Endothelial cell of umbilical vein (primary cell): ENCODE measurements at regions not wholly inside any gene's neighbourhood (a gene's known extent, or its start where the extent isn't known, plus 50 kb on each side); places are given as distances from the start of the nearest gene placed in this dataset.

Experiments used
- BruUV-seq: library from RNA; stranded (reverse); fragments of 400-500 nt; replicated peaks from 2 replicates; lab custom pipeline; 2021; lab: Mats Ljungman, UMichigan
- CTCF ChIA-PET: fragments of 300-600, 350-600 bp; sonication (Branson Sonifier 250); formaldehyde crosslinking; loops from one replicate; lab custom pipeline; 2021; ENCODE audit warnings: antibody characterized with exemption, inconsistent platforms; lab: Charles Lee
- POLR2A ChIA-PET: fragments of 300-600, 350-600 bp; sonication (Branson Sonifier 250); formaldehyde crosslinking; loops from one replicate; lab custom pipeline; 2021; ENCODE audit warnings: antibody characterized with exemption, inconsistent platforms; lab: Charles Lee
- DNase-seq: peaks from one replicate; pipeline ENCODE4 v3.0.0-alpha.2; 2011; ENCODE audit warnings: low read depth, low spot score
- FAIRE-seq: peaks from 2 replicates; lab custom pipeline; 2011; peaks lifted over from hg19 to GRCh38; lab: Jason Lieb, UNC
- H2AFZ ChIP-seq: 2 replicates; pipeline ENCODE4 v1.6.0; 2012; ENCODE audit warnings: low read depth, low read length, control low read depth, inconsistent platforms
- H3K27ac ChIP-seq: 2 replicates; pipeline ENCODE4 v1.5.1; 2011; ENCODE audit warnings: low read depth, mild to moderate bottlenecking, control low read depth, low read length, moderate library complexity; ENCODE audit not compliant: insufficient read depth
- H3K27me3 ChIP-seq, 2 experiments: 2 replicates each; pipeline versions ENCODE4 v1.6.0 to v1.6.1; 2011; ENCODE audit warnings: low read length in 2 of 2, mixed read lengths in 1 of 2; ENCODE audit not compliant: control insufficient read depth in 2 of 2, insufficient read depth in 2 of 2
- H3K36me3 ChIP-seq, 2 experiments: 2 replicates in 1 of 2; 3 replicates in 1 of 2; pipeline ENCODE4 v1.5.1; 2011; ENCODE audit warnings: low read length in 2 of 2, mild to moderate bottlenecking in 1 of 2, moderate library complexity in 1 of 2; ENCODE audit not compliant: control insufficient read depth in 2 of 2, insufficient read depth in 2 of 2; ENCODE audit errors: extremely low read depth in 1 of 2
- H3K4me1 ChIP-seq: 3 replicates; pipeline ENCODE4 v1.5.1; 2011; ENCODE audit warnings: mild to moderate bottlenecking, low read length; ENCODE audit not compliant: control insufficient read depth, insufficient read depth; ENCODE audit errors: extremely low read depth
- H3K4me2 ChIP-seq: 2 replicates; pipeline ENCODE4 v1.6.1; 2011; ENCODE audit warnings: low read length, control low read depth, mixed read lengths; ENCODE audit not compliant: insufficient read depth
- H3K4me3 ChIP-seq, 3 experiments: fragments of 200-600 bp in 1 of 3; sonication (generic), shearing (Covaris generic) in 1 of 3; replicated peaks in 1 of 3; 2 replicates each; pipeline ENCODE4 v1.5.1; 2011 to 2016; ENCODE audit warnings: control low read depth in 3 of 3, low read length in 3 of 3, mild to moderate bottlenecking in 2 of 3, inconsistent platforms in 1 of 3, low read depth in 1 of 3, moderate library complexity in 1 of 3; ENCODE audit not compliant: insufficient read depth in 1 of 3
- H3K79me2 ChIP-seq: 2 replicates; pipeline ENCODE4 v1.6.0; 2012; ENCODE audit warnings: low read length, inconsistent platforms; ENCODE audit not compliant: control insufficient read depth, insufficient read depth
- H3K9ac ChIP-seq: replicated peaks from 2 replicates; pipeline ENCODE3; 2011; ENCODE audit warnings: low read length, control low read depth; ENCODE audit not compliant: insufficient read depth; ENCODE audit errors: extremely low read depth
- H3K9me1 ChIP-seq: replicated peaks from 3 replicates; pipeline ENCODE4 v1.6.0; 2011; ENCODE audit warnings: mild to moderate bottlenecking, low read length; ENCODE audit not compliant: control insufficient read depth, insufficient read depth; ENCODE audit errors: extremely low read depth
- H3K9me3 ChIP-seq: replicated peaks from 2 replicates; pipeline ENCODE4 v1.5.1; 2012; ENCODE audit warnings: low read length, inconsistent platforms; ENCODE audit not compliant: control insufficient read depth, insufficient read depth
- H4K20me1 ChIP-seq: replicated peaks from 2 replicates; pipeline ENCODE3; 2011; ENCODE audit warnings: mild to moderate bottlenecking, low read length; ENCODE audit not compliant: control insufficient read depth, insufficient read depth; ENCODE audit errors: extremely low read depth
- CTCF ChIP-seq, 2 donors: IDR thresholded peaks; 1 replicate in 1 of 2; 2 replicates in 1 of 2; pipeline ENCODE4 v1.5.1; 2011; ENCODE audit warnings: low read length in 2 of 2, mild to moderate bottlenecking in 2 of 2, moderate library complexity in 2 of 2, control low read depth in 1 of 2, inconsistent platforms in 1 of 2, low read depth in 1 of 2; ENCODE audit not compliant: insufficient read depth in 1 of 2; ENCODE audit errors: extremely low read depth in 1 of 2
- EZH2 ChIP-seq: IDR thresholded peaks from 2 replicates; pipeline ENCODE4 v1.6.1; 2012; ENCODE audit warnings: borderline replicate concordance, low read depth, mild to moderate bottlenecking, moderate library complexity, low read length, inconsistent platforms; ENCODE audit not compliant: severe bottlenecking
- FOS ChIP-seq: IDR thresholded peaks from 2 replicates; pipeline ENCODE4 v1.6.1; 2011; ENCODE audit warnings: mild to moderate bottlenecking, low read length, moderate library complexity, borderline replicate concordance; ENCODE audit not compliant: insufficient read depth
- GATA2 ChIP-seq: IDR thresholded peaks from 2 replicates; pipeline ENCODE4 v1.7.0; 2011; ENCODE audit warnings: low read depth, mild to moderate bottlenecking, moderate library complexity, mixed read lengths, low read length; ENCODE audit not compliant: insufficient read length, insufficient read depth
- JUN ChIP-seq: IDR thresholded peaks from 2 replicates; pipeline ENCODE4 v1.6.1; 2011; ENCODE audit warnings: borderline replicate concordance, low read depth; ENCODE audit not compliant: insufficient read length, insufficient read depth
- MAX ChIP-seq: IDR thresholded peaks from 2 replicates; pipeline ENCODE4 v1.6.1; 2011; ENCODE audit not compliant: insufficient read depth, insufficient read length
- MYC ChIP-seq: IDR thresholded peaks from one replicate; pipeline ENCODE4 v1.6.1; 2011; ENCODE audit warnings: mild to moderate bottlenecking, low read depth, low read length
- POLR2A ChIP-seq: IDR thresholded peaks from 2 replicates; pipeline ENCODE4 v1.6.1; 2012; ENCODE audit warnings: low read depth, mild to moderate bottlenecking, control low read depth, low read length
- POLR2AphosphoS5 ChIP-seq: IDR thresholded peaks from 2 replicates; pipeline ENCODE4 v1.6.1; 2012; ENCODE audit warnings: low read depth, mild to moderate bottlenecking, control low read depth, low read length, moderate library complexity; ENCODE audit not compliant: insufficient read depth
- dilution Hi-C: fragments of 300-500 bp; cut with MboI; formaldehyde crosslinking; loops from one replicate; pipeline ENCODE4 v1.15.0; 2019; ENCODE audit warnings: low sequenced_read_pairs; ENCODE audit not compliant: extremely low pct_ligation_motif_present
- intact Hi-C: fragments of 100-400 bp; cut with micrococcal nuclease; formaldehyde crosslinking; loops from one replicate; pipeline ENCODE4 v1.10.0; 2022

GRCh38 chr7:17101207-17101696 lies 197.2 kb upstream of the AHR start:
- Histone ChIP-seq H3K4me3 (no peak overlapping the region), H3K79me2 (no peaks in the 10 kb centered on the region), H3K9me3 (no peaks in the 10 kb centered on the region), H3K4me2 (no peak overlapping the region), H3K27me3 (no peaks in the 10 kb centered on the region), H3K9ac (no peak overlapping the region), H3K9me1 (no peaks in the 10 kb centered on the region), H3K27ac (no peak overlapping the region), H3K36me3 (no peaks in the 10 kb centered on the region), H4K20me1 (no peaks in the 10 kb centered on the region), H2AFZ (no peak overlapping the region), H3K4me1 (no peaks in the 10 kb centered on the region)
- no TSS peak for BruUV-seq
- dilution Hi-C loops = no loop called here
- intact Hi-C loops = no loop called here
- no peak for TF ChIP-seq MYC
- no peak for TF ChIP-seq POLR2A
- TF ChIP-seq GATA2 = no peak
- TF ChIP-seq EZH2 = no peak
- no peak for TF ChIP-seq CTCF (IDR thresholded peaks at IDR 0.05; ENCODE audit: extremely low read depth in 1 of 2, insufficient read depth in 1 of 2, low read depth in 1 of 2, low read length in 2 of 2)
- TF ChIP-seq FOS = no peak
- no peak for TF ChIP-seq MAX
- no peak for TF ChIP-seq POLR2AphosphoS5
- no peak for TF ChIP-seq JUN
- DNase-seq (no peak), FAIRE-seq (no peak)
- ChIA-PET POLR2A (no interaction called here), CTCF (no interaction called here)
